ENCODE measurements at regions not wholly inside any gene's neighbourhood (a gene's known extent, or its start where the extent isn't known, plus 50 kb on each side); places are given as distances from the start of the nearest gene placed in this dataset.

DNA sequence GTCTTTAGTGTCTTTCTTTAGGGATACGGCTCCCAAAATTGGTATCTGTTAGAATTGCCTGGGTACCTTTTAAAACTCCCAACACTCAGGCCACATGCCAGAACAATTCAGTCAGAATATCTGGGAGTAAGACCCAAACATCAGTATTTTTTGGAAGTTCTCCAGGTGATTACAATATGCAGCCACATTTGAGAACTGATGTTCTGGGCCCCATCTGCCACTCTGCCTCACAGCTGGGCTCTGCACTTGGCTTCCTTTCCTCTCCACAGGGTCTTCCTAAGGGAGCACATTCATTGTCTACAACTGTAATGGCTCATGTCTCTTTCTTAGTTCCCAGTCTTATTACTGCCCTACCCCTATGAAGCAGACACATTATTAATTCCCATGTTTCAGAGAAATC lies 394.5 kb downstream of the MFSD1 start:
- no peak for TF ChIP-seq CTCF (IDR thresholded peaks at IDR 0.05; ENCODE audit: low read depth, low read length, poor library complexity, severe bottlenecking)
- no peak for TF ChIP-seq EZH2phosphoT487 (IDR thresholded peaks at IDR 0.05; ENCODE audit: borderline replicate concordance, low read length)

Data from DOHH2 (cell line).